CD4-positive, alpha-beta T cell treated with Interleukin-2 at 100 ng/mL for 4 hours (primary cell): ENCODE measurements at regions not wholly inside any gene's neighbourhood (a gene's known extent, or its start where the extent isn't known, plus 50 kb on each side); places are given as distances from the start of the nearest gene placed in this dataset.

Experiments
- DNase-seq: peaks from one replicate; pipeline ENCODE4 v3.0.0-alpha.2; 2020; ENCODE audit warnings: low spot score

DNA sequence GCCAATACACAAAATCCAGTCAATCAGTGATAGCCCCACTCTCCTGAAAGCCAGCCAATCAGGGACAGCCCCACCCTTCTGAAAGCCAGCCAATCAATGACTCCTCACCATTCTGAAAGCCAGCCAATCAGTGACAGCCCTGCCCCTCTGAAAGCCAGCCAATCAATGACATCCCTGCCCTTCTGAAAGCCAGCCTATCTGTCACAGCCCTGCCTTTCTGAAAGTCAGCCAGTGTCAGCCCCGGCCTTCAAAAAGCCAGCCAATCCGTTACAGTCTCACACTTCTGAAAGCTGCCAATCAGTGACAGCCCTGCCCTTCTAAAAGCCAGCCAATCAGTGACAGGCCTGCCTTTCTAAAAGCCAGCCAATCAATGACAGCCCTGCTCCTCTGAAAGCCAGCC lies 95.9 kb upstream of the HDAC4 start:
- DNase-seq = no peak

DNA sequence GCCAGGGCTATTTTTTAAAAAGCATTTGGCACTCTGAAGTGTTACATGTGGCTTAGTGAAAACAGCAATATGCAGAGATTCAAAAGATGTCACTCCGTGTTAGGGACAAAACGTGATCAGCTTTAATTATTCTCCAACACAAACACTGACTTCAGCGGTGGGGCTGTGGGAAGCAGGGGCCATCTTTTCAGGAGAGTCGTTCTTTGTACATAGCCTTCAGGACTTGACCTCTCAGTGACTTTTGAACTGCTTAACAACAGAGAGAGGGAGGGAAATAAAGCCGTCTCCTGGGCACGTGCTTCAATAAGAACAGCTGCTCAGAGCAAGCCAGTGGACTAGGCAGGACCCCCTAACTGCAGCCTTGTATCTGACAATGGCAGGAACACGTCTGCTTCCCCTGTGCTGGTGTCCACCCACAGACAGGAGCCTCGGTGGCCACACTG lies 95.0 kb upstream of the HDAC4 start:
- no peak for DNase-seq

DNA sequence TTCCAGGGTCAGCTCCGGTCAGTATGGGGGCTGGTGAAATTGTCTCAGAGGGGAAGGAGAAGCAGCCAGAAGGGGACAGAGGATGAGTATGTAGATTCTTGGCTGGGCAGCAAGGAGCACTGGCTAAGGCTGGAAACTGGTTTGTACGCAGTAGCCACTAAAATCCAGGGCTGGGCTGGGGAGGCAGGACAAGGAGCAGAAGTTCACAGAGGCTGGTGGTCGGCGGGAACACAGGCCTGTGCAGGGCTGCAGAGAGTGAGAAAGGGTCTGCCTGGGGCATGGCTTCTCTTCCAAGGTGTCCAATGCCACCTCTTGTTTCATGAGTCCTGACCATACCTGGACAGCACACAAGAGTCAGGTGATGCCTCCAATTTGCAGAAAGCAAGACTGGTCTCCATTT lies 94.4 kb upstream of the HDAC4 start:
- no peak for DNase-seq

DNA sequence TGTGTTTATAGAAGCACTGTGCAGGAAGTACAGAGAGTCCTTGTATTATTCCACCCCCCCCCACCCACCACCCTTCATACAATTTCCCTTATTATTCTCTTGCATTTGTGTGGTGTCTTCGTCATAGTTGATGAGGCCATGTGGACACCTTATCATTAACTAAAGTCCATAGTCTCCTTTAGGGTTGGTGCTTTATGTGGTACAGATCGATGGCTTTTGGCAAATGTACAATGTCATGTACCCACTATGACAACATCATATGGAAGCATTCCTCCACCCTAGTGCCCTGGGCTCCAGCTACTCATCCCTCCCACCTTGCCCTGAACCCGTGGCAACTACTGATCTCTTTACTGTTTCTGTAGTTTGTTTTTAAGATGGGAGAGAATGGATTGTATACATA lies 93.8 kb upstream of the HDAC4 start:
- DNase-seq = no peak

DNA sequence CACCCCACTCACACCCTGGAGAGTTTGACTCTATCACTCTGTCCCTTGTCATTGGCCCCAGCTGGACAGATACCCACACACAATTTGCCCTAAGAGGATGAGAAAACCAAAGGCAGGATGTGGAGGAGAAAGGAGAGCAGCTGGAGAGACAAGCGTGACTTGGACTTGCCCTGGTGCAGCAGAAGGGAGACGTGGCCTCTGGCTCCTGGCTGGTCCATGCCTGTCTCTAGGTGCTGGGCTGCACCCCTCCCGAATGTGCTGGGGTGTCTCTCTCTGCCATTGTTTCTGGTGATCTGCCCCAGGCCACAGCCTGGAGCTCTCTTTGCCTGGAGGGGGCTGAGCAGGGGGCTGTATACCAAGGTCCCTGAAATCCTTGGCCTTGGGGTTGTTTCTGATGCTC lies 88.7 kb upstream of the HDAC4 start:
- DNase-seq = no peak

DNA sequence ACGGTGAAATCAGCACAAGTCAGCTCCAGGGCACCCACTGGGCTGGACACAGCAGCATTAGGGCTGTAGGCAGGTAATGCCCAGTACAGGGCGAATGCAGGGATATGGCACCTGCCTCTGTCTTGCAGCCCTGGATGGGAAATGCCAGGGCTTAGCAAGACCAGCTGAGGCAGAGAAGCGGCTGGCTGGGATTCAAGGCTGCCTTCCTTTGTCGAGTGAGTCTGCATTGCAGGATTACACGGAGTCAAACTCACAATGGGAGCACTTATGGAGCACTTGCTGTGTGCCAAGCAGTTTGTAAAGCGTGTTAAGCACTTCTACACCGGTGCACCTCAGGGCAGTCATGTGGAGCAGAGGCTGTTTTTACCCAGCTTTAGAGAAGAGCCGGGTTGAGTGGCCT lies 87.3 kb upstream of the HDAC4 start:
- DNase-seq = no peak

DNA sequence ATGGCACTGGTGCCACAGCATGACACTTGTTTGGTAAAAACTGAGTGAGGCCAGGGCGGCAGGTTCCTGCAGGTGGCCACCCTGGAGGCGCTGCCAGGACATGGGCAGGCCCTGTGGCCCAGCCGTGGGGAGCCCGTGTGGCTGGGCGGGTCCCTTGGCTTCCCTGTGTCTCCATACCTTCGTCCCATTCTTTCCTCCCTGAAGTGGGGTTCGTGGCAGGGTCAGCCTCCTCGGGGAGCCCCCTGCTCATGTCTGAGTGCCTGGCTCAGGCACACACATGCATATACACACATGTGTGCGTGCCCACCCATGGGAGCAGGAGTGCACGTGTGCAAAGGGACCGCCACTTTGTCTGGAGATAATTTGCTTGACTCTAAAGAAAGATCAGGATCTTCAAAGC lies 86.5 kb upstream of the HDAC4 start:
- DNase-seq = no peak

DNA sequence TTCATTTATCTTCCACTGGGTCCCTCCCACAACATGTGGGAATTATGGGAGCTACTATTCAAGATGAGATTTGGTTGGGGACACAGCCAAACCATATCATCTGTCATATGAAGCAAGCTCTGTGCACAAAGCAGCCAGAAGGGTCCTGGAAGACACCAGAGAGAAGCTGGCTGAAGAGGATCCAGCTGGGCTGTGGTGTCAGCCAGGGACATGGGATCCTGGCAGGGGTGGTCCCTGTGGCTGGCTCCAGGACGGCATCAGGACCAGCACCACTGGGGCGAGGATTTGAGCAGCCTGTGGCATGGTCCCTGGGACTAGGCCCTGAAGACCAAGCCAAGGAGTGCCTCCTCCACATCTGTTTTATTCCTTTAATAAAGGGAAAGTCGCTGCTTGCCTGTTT lies 84.8 kb upstream of the HDAC4 start:
- DNase-seq = no peak

DNA sequence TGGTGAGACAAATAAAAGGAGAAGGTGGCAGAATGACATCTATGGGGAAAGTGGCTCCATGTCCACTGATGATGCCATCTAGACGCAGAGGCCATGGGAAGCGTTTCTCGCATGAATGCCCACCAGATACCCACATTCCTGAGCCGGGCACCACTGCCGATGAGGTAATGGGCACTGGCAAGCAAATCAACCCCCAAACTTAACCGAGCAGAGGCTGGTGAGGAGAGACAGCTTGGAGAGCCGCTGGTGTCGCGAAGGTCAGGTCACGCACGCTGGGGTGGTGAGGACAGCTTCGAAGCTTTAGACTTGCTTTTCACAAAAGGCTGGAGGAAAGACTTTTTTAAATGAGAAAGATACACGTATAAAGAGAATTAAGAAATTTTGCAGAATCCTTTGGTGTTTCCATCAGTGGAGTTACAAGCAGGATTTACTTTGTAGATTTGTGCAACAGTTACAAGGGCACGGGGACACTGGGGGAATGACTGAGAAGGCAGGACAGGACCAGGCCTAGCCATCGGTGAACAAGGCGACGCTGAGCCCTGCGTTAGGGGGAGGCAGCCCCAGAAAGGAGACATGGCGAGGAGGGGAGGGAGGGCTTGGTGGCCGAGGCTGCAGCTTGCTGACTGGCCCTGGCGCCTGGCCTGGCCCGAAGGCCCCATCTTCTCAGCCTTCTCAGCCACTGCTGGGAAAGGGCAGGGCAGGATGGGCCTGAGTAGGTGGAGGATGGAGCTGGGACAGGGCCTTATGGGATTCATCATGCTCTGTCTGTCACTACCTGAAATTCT lies 83.9 kb upstream of the HDAC4 start:
- DNase-seq = no peak

DNA sequence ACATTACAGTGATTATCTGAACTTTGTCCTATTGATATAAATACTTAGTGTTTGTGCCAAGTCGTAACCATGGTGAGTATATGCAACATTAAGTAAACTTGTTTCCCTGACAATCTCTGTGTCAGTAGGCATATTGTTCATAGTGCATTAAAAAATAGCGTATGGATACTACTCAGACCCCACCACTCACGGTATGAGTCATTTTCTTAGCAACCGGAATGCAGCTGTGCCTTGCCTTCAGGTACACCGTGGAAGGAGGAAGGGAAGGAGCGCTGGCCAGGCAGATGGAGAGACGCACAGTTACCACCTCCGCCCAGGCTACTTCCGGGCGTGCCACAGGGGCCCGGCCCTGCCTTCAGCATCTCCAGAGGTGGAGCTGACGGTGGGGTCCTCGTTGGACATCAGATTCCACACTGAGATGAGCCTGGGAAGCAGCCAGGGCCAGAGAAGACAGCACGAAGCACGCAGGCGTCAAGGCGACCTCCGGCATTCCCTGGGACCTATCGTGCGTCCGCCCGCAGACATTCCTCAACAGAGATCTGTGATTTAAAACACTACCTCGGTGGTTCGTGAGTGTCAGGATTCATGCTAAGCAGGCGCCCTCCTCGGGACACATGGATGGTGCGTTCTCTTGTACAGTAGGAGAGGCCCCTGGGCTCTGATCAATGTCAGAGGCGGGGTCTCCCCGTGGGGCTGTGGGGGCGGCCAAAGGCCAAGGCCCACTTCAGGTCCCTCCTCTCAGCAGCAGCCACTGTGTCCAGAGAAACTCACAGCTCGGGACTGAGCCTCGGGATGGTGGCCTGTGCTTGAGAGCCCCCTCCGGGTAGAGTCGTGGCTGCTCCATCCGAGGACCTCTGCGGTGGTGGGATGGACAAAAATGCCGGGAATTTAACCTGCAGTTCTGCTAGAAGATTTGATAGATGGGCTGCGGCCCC lies 82.2 kb upstream of the HDAC4 start:
- DNase-seq = no peak

DNA sequence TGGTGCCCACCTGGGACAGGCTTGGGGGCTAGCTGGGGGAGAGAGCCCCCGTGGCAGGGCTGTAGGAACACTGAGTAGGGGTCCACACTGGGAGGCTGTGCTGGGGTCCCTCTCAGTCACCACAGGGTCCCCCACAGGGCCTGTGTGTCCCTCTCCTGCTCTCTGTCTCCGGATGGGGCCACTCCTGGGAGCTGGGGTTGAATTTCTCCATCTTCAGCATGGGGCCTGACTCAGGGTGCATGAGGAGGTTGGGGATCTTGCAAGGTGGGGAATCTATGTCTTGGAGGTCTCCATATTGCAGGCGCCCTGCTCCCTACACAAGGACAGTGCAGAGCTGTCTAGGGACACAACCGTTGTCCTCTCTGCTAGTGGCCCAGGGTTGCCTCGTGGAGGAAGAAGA lies 78.7 kb upstream of the HDAC4 start:
- no peak for DNase-seq

DNA sequence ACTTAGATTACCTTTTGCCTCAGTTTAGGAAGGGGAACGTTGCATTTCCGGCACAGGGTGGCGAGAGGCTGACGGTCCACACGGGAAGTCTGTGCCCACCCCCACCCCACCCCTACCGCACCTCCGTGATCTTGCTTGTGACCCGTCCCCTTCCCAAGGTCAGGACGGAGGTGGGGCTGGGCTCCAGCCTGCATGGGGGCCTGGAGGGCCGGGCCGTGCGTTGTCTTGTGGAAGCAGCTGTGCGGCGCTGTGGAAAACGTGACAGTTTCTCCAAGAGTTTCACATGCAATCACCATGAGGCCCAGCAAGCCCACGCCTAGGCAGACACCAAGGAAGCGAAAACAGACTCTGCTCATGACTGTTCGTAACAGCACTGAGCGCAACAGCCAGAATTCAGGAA lies 76.8 kb upstream of the HDAC4 start:
- DNase-seq = no peak

DNA sequence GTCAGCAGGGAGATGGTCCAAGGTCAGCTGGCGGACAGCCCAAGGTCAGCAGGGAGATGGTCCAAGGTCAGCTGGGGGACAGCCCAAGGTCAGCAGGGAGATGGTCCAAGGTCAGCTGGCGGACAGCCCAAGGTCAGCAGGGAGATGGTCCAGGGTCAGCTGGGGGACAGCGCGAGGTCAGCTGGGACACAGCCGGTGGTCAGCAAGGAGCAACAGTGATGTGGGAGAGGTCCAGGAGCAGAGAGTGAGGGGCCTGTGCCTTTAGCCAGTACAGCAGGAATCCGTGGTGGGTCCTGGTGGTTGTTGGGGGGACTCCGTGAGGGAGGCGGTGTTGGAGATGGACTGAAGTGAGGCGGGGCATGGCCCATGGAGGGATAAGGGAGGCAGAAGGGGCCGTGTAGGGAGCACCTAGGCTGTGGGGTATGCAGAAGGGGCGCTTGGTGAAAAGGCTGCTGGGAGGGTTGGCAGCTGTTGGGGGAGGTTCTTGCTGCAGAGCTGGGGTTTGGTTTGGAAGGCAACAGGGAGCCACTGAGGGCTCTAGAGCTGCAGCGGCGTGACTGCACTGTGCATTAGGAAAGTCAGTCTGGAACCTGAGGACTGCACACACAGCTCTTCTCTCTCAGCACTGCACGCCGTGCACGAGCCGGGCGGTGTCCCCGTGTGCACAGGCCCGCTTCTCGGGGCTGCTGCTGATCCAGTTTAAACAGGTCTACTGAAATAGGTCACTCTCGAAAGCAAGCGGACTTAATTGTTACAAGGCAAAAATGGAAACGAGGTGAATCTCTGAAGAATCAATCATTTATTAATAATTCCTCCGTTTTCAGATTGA lies 76.2 kb upstream of the HDAC4 start:
- DNase-seq = no peak

DNA sequence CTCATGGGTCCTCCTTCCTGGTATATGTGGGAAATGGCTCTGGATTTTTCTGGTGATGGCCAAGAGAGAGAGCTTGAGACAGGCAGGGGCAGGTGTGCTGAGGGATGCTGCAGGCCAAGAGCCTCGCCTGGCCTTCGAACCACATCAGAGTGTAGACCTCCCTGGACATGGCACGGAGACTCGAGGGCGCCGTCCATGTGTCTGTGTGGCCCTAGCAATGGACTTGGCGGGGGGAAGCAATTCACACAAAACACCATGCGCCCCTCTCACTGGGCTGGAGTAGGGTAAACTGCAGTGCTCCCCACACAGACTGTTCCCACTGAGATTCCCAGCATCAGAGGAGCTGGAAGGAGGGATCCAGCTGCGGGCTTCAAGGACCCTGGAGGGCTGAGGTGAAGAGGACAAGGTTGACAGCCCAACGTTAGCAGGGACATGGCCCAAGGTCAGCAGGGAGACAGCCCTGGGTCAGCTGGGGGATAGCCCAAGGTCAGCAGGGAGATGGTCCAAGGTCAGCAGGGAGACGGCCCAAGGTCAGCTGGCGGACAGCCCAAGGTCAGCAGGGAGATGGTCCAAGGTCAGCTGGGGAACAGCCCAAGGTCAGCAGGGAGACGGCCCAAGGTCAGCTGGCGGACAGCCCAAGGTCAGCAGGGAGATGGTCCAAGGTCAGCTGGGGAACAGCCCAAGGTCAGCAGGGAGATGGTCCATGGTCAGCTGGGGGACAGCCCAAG lies 75.4 kb upstream of the HDAC4 start:
- no peak for DNase-seq

DNA sequence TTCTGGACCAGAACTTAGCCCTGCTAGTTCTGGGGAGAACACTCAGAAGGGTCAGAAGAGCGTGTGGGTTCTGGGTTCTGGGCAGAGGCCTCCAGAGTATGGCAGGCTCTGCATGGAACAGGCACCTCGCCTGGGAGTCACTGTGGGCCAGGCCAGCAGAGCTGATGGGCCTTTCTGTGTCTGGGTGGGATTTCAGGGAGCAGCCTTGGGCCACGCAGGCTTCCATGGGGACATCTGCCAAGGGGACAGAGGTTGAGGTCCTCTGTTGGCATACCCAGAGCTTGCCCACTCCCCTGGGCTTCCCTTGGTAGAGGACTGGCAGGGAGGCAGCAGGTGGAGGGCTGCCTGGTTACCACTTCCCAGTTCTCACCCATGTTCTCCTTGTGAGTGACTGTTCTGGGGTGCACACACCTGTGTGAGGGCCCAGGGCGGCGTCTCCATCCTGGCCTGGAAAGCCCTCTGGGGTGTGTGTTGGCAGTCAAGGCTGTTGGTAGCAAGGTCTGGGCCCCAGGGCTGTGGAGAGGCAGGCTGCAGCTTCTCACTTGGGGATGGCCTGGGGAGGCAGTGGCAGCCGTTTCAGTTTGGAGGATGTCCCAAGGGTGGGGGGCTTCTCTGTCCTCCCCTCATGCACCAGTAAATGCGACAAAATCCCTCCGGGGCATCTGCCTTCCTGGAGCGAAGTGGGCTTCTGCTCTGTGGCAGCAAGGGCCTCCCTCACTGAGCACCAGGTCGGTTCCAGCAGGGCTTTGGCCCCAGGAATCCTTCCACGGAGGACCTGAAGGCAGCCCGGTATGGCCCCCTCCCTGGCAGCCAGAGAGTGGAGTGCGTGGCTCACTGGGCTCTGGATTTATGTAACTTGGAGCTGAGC lies 74.6 kb upstream of the HDAC4 start:
- DNase-seq = no peak

DNA sequence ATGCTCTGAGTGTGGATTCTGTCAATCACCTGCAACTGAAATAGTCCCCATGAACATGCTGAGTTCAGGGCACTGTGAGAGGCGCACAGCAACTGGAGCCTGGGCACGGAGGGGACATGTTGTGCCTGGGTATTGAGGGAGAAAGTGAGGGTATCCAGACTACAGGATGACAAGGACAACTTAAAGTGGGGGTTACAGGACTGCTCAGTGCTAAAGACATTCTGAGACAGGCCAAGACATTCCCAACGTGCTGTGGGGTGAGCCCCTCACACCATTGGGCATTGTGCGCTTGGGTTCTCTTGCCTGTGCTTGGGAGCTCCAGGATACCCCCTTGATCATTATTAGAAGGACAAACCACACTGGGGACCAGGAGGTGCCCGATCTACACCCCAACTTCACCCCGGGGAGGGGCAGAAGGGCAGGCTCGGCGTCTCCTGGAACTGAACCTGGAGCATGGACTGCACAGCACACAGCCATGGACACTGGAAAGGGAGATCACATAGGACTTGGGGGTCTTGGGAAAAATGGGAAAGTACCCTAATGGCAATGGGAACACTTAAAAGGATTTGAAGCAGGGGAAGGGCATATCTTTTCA lies 72.5 kb upstream of the HDAC4 start:
- no peak for DNase-seq

DNA sequence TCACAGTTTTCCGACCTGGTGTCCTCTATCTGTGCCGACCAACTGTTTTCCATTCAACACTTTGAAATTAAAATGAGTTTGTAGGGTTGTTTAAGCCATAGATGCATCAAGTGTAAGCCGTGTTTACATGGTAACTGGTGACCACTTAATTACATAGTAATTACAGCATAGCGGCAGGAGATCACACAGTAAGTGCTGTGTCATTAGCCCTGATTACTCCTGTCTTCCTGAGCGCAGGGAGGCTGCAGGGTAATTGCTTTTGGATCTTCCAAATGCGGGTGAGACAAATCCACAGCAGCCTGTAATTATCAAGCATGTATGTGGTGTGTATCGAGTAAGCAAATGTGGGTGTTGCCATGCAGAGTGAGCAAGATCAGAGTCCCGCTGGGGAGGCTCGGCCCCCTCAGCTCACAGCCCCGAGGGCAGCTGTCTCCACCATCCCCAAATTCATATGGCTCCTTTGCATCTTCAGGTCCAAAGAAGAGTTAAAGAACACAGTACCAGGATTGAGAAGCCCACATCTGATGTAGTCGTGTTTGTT lies 71.5 kb upstream of the HDAC4 start:
- DNase-seq = no peak

DNA sequence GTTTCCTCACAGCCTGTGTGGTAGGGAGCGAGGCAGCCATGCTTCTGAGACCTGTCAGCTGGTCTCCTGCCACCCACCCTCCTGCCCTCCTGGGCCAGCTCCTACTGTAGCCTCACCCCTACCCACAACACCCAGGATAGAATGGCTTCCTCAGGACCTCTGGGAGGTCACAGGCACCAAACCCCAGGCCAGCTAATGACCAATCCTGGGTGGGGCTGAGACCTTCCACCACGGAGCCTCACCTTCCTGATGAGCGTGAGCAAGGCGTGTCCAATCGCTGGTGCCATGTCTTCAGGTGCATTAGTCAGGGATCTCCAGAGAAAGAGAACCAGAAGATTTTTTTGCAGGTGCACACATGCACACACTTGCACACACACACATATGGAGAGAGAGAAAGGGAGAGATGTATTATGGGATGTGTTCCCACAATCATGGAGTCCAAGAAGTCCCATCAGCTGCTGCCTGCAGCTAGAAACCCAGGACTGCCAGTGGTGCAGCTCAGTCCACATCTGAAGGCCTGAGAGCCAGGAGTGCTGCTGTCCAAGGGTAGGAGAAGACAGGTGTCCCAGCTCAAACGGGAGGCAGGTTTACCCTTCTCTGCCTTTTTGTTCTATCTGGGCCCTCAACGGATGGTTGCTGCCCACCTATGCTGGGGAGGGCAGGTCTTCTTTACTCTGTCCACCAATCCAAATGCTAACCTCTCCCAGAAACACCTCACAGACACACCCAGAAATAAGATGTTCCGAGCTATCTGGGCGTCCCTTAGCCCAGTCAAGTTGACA lies 70.4 kb upstream of the HDAC4 start:
- DNase-seq = no peak
